MV-4-11 (cell line): ENCODE measurements at regions not wholly inside any gene's neighbourhood (a gene's known extent, or its start where the extent isn't known, plus 50 kb on each side); places are given as distances from the start of the nearest gene placed in this dataset.
"Not testable (repeated sequence)": the region's sequence is repeated elsewhere in the genome, so short reads cannot be mapped to it uniquely, and the experiment has no call there.

Experiments used
- DNase-seq: peaks from one replicate; lab custom pipeline; 2025; lab: John Stamatoyannopoulos, UW

GRCh38 chr12:25684070-25684469 is 131.0 kb upstream of the LMNTD1 start:
- DNase-seq: no peak

- DNase-seq: no peak
Observed at GRCh38 chr12:25686351-25686750, 133.3 kb upstream of the LMNTD1 start.

- no peak for DNase-seq
Observed at GRCh38 chr12:25687226-25687625, 134.1 kb upstream of the LMNTD1 start.

DNA sequence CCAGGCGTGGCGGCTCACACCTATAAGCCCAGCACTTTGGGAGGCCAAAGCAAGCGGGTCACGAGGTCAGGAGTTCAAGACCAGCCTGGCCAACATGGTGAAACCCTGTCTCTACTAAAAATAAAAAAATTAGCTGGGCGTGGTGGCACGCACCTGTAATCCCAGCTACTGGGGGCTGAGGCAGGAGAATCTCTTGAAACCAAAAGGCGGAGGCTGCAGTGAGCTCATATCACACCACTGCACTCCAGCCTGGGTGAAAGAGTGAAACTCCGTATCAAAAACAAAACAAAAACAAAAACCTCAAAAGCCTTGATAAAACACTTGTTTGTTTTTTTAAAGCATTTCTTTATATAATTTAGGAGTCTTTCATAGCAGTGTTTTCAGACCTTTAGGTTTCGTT is 135.8 kb upstream of the LMNTD1 start:
- not testable (repeated sequence) for DNase-seq

DNA sequence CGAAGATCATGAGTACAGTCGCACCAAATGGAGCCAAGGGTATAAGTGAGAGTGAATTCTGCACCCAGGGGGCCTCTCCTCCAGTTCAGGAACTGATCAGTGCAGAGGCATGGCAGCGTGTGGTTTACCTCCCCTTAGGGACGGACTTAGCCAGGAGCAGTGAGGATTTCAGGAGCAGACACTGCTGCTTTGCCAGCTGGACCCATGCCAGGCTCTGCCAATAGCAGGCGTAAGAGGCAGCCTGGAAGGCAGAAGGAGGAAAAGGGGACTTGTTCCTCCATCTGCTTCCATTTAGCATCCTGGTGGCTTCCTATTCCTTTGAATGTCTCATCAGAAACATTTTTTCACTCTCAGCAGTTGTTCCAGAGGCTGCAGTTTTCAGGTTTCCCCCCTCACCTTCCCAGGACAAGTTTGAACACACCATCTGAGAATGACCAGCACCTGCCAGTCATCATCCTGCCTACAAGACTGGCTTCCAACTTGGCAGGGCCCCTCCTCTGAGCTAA is 137.0 kb upstream of the LMNTD1 start:
- DNase-seq: no peak

- peak; percentile 22 for DNase-seq
Observed at GRCh38 chr12:25690996-25691864, 138.1 kb upstream of the LMNTD1 start.

- DNase-seq: no peak
Observed at GRCh38 chr12:25691865-25692114, 138.7 kb upstream of the LMNTD1 start.

GRCh38 chr12:25692115-25693035 is 139.3 kb upstream of the LMNTD1 start:
- DNase-seq: no peak

DNA sequence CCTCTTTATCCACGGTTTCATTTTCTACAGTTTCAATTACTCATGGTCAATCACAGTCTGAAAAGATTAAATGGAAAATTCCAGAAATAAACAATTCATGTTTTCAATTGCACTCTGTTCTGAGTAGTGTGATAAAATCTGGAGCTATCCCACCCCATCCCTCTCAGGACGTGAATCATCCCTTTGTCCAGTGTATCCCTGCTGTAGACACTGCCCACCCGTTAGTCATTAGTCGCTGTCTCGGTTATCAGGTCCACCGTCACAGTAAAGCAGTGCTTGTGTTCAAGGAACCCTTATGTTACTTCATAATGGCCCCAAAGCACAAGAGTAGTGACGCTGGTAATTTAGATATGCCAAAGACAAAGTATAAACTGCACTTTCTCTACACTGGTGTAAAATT is 141.0 kb upstream of the LMNTD1 start:
- no peak for DNase-seq

- DNase-seq: no peak
Observed at GRCh38 chr12:25695574-25695973, 142.5 kb upstream of the LMNTD1 start.

DNA sequence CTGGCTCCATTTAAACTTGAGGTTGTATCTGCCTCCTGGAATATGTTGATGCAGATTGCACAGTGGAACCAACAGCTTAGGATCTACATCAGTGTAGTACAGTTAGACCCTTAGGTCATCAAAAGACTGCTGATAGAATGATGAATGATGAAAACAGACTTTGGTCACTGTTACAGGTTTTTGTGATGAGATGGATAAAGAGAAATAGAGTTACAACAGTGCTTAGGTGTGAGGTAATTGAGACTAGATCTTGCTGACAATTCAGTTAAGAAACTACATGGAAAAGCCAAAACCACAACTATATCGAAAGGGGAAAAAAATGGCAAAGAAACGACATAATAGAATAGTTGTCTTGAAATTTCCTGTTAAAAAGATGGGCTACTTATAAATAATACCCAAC is 145.7 kb upstream of the LMNTD1 start:
- no peak for DNase-seq

DNA sequence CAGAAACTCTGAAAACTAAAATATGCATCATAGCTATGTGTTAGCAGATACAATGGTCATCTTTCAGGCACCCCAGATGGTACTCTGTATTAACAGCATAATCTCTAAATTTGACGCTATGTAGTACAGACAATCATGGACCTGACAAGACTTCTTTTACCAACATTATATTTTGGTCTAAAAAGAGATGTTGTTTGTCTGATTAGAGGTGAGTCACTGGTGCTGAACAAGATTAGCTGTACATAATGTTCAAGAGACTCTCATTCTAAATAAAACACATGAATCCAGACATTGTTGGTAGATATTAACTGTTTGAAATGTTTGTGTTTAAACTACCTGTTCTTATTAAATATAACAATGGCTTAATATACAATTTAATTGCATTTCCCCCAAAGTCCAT is 146.4 kb upstream of the LMNTD1 start:
- DNase-seq: no peak

DNA sequence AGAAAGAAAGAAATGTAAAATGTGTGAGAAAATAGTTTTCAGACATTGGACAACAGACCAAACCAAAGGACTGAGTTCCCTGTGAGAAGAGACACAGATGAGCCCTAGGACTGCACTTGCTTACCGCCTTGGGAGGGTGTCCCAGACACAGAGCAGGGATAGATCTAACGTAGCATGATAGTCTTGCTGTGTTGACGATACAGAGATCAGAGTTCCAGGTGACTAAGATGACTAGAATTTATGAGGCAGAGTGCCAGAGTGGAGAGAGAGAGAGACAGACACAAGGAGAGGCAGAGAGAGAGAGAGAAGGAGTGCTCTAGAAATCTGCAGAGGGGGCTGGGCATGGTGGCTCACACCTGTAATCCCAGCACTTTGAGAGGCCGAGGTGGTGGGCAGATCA is 148.2 kb upstream of the LMNTD1 start:
- no peak for DNase-seq

DNA sequence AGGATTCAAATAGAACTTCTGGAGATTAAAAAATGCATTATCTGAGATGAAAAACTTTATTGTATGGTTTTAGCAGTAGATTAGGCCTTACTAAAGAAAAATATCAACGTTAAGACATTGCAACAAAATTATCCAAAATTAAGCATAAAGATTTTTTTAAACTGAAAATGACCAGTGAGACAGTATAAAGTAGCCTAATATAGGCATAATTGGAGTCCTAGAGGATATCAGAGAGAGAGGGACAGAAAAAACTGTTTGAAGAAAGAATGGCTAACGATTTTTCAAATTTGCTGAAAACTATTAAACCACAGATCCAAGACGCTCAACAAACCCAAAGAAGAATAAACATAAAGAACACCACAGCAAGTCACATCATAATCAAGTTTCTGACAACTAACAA is 149.5 kb upstream of the LMNTD1 start:
- no peak for DNase-seq

DNA sequence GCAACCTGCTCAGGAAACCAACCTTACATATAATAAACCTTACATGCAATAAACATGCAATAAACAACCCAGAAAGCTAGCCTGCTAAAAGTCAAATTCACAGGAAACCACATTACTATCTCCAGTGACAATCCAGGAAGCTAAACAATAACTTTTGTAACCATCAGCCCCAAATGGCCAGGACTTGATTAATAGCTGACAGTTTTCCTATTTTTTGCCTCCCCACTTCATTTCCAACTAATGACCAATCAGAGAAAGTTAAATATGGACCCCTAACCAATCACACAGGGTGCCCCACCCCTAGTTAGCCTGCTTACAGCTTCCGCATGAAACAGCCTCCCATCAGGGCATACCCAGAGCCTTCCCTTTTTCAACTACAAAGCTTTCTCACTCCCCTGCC is 152.2 kb upstream of the LMNTD1 start:
- peak; percentile 64 for DNase-seq

- DNase-seq: not testable (repeated sequence)
Observed at GRCh38 chr12:25706646-25707045, 153.6 kb upstream of the LMNTD1 start.

GRCh38 chr12:25707056-25707455 is 154.0 kb upstream of the LMNTD1 start:
- DNase-seq: no peak

DNA sequence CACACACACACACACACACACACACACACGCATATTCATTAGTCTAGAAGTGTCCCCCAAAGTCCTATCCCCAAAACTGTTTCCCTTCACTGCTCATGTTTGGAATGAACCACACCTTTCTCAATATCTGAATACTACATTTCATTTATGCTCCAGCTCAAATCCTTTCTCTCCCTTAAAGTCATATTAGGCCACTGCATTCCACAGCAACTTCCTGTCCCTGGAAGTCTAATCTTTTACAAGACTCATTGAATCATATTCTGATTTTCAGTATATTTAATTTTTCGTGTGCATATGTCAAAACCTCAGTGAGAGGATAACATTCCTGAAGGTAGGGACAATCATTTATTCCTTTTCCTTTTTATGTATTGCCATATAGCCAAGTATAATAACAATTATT is 155.6 kb upstream of the LMNTD1 start:
- no peak for DNase-seq

- DNase-seq: no peak
Observed at GRCh38 chr12:25710128-25710527, 157.0 kb upstream of the LMNTD1 start.

- peak; percentile 54 for DNase-seq
Observed at GRCh38 chr12:25710938-25711605, 158.0 kb upstream of the LMNTD1 start.

- DNase-seq: peak; percentile 79
Observed at GRCh38 chr12:25712169-25712568, 159.1 kb upstream of the LMNTD1 start.

DNA sequence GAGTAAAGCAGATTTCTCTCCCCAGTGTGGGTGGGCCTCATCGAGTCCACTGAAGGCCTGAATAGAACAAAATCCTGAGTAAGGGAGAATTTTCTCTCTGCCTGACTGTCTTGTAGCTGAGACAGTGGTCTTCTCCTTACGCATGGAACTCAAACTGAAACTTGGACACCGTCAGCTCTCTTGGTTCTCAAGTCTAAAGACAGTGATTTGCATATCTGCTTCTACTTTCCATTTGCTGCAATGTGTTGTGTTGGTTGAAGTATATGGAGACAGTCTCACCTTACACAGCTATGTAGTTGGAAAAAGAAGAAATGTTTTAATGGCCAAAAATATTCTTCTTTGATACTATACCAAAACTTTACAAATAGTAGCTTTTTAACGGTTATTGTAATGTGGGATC is 160.2 kb upstream of the LMNTD1 start:
- no peak for DNase-seq
